GM19023 (cell line): ENCODE measurements at regions not wholly inside any gene's neighbourhood (a gene's known extent, or its start where the extent isn't known, plus 50 kb on each side); places are given as distances from the start of the nearest gene placed in this dataset.
"Not testable (repeated sequence)": the region's sequence is repeated elsewhere in the genome, so short reads cannot be mapped to it uniquely, and the experiment has no call there.

ENCODE experiments used
- ATAC-seq: cut with Tn5 transposase; IDR thresholded peaks from one replicate; pipeline ENCODE4 v1.9.1; 2021; ENCODE audit warnings: mild to moderate bottlenecking, moderate library complexity; ENCODE audit not compliant: unreplicated experiment

- ATAC-seq = no peak
Measured at GRCh38 chr2:142290931-142291330, 160.1 kb upstream of the LRP1B start.

DNA sequence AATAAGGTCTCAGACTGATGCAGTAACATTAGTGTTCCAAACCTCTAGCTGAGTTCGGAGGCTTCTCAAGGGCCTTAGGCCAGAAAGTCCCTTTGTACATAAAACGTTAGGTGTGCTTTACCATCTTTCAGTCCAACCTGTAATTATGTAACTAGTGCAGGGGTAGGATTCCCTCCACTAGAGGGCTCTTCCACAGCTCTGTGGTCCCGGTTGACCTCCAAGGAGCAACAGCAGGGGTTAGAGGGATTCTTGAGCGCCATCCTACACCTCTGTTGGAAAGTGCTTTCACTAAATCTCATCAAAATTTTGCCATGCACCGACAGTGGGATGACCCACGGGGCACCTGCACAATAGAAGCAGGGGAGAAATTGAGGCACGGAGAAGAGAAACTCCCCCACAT is 155.8 kb upstream of the LRP1B start:
- peak; percentile 62 for ATAC-seq

DNA sequence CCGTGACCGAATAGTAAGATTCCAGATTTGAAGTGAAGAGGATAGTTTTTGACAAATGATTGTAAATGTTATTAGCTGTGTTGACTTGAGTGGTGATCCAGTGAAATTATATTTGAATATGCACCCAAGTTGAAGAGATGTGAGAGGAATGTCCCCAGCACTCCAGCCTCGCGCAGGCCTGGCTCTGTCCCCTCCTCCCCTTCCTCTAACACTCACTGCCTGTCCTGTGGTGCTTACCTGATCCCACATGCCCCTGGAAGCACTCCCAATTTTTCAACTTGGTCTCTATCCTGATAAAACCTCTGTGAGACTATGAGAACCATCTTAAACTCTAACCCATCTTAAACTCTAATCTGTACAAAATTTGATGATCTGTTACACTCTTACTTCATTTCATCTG is 154.7 kb upstream of the LRP1B start:
- no peak for ATAC-seq

- ATAC-seq = not testable (repeated sequence)
Measured at GRCh38 chr2:142284336-142284735, 153.5 kb upstream of the LRP1B start.

- no peak for ATAC-seq
Measured at GRCh38 chr2:142280831-142281230, 150.0 kb upstream of the LRP1B start.

GRCh38 chr2:142270990-142271389 is 140.2 kb upstream of the LRP1B start:
- no peak for ATAC-seq

- ATAC-seq = no peak
Measured at GRCh38 chr2:142270291-142270690, 139.5 kb upstream of the LRP1B start.

DNA sequence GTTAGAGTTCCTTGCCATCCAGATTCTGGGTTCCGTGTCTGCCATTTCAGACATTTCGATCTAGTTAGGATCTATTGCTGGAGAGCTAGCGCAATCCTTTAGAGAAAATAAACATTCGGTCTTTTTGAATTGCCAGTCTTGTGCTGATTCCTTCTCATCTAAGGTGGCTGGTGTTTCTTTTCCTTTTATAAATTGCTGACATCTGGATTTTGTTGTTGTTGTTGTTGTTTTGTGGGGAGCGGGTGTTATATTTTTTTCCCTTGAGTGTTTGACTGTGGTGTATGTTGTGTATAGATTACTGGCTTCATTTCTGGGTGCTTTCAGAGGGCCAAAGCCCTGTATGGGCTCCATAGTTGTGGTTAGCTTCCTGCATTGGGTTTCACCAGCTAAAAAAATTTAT is 128.5 kb upstream of the LRP1B start:
- no peak for ATAC-seq

GRCh38 chr2:142254031-142254430 is 123.2 kb upstream of the LRP1B start:
- no peak for ATAC-seq

GRCh38 chr2:142241016-142241415 is 110.2 kb upstream of the LRP1B start:
- no peak for ATAC-seq

DNA sequence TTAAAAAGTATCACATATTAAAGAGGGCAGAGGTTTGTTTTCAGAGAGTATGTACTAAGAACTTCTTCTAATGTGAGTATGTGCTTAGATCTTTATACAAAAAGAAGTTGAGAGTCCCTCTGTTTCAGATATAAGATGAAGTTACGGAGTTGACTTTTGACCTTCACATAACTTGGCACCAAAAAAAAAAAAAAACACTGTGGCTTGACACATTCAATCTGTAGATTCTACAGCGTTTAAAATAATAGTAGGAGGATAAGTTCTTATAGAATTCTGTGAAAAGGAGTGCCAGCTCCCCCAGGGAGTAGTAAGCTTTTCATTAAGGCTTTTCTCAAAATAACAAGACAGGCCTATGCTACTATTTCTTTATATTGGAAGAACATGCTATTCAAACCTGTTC is 105.4 kb upstream of the LRP1B start:
- no peak for ATAC-seq

- no peak for ATAC-seq
Measured at GRCh38 chr2:142234741-142235140, 103.9 kb upstream of the LRP1B start.

GRCh38 chr2:142223309-142223708 is 92.5 kb upstream of the LRP1B start:
- no peak for ATAC-seq

DNA sequence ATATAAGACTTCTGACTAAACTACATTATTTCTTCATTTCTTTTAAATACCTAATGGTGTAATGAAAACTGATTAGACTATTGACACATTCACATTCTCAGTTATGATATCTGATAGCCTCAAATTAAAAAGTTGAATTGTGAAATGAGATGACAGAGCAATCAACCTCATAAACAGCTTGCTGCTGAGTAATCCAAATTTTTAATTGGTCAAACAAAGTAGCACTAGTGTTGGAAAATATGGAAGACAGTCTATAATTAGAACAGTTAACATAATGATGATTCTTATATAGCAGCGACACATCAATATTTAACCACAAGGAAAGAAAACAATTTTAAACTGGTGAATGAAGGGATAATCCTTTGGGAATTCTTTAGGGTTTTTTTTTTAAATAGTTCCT is 91.9 kb upstream of the LRP1B start:
- ATAC-seq = no peak

GRCh38 chr2:142220901-142221300 is 90.1 kb upstream of the LRP1B start:
- ATAC-seq = no peak

- no peak for ATAC-seq
Measured at GRCh38 chr2:142220239-142220638, 89.4 kb upstream of the LRP1B start.

- no peak for ATAC-seq
Measured at GRCh38 chr2:142218471-142218870, 87.7 kb upstream of the LRP1B start.

GRCh38 chr2:142217804-142218203 is 87.0 kb upstream of the LRP1B start:
- ATAC-seq = no peak

- no peak for ATAC-seq
Measured at GRCh38 chr2:142200062-142200461, 69.2 kb upstream of the LRP1B start.

GRCh38 chr2:142199073-142199472 is 68.3 kb upstream of the LRP1B start:
- no peak for ATAC-seq

DNA sequence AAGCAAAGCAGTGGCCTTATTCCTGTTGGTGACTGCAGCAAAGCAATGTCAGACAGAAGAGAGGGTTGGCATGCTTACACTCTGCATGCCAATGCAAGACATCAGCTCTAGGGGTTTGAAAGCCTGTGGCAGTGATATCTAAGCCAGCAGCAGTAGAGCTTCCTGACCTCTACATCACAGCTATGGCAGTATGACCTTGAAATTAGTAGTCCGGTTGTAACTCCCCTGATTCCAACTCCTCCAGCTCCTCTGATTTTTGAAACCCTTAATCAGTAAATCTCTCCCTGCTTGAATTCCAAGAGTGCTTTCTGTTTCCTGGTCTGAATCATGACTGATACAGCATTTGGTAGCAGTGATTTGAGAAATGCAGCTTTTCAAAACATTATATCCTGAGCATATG is 60.0 kb upstream of the LRP1B start:
- no peak for ATAC-seq

- ATAC-seq = no peak
Measured at GRCh38 chr2:142189501-142189900, 58.7 kb upstream of the LRP1B start.

DNA sequence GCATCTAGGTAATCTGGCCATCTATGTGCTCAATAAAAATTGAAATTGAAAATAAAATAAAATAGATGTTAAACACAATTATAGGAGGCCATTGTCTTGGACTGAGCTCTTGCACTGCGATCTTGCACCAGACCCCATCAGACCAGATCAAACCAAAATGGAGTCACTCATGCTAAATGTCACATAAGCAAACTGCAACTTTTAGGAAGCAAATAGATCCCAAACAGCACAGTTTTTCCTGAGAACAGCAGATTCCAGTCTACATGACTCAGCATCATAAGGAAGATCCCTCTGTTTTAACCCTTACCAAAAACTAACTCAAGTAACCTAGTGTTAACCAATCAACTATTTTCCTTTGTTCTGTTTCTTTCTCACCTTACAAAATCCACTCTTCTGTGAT is 57.7 kb upstream of the LRP1B start:
- no peak for ATAC-seq
